ENCODE measurements at regions not wholly inside any gene's neighbourhood (a gene's known extent, or its start where the extent isn't known, plus 50 kb on each side); places are given as distances from the start of the nearest gene placed in this dataset.

- TF ChIP-seq BHLHE40 (IDR thresholded peaks at IDR 0.05; ENCODE audit: low read depth, low read length) (no peak), POLR2A (IDR thresholded peaks at IDR 0.05; ENCODE audit: low read depth, low read length) (no peak), CTCF (conservative IDR thresholded peaks at IDR 0.05; ENCODE audit: low read depth, low read length) (no peak), RAD21 (IDR thresholded peaks at IDR 0.05; ENCODE audit: low read length) (no peak), RCOR1 (IDR thresholded peaks at IDR 0.05; ENCODE audit: insufficient replicate concordance, low read length) (no peak), SMC3 (IDR thresholded peaks at IDR 0.05; ENCODE audit: low read depth, low read length) (no peak), USF2 (IDR thresholded peaks at IDR 0.05; ENCODE audit: low read depth, low read length) (no peak), ELK1 (IDR thresholded peaks at IDR 0.05; ENCODE audit: borderline replicate concordance, low read depth, low read length) (no peak), CHD1 (IDR thresholded peaks at IDR 0.05; ENCODE audit: low read depth, low read length) (no peak), RFX5 (IDR thresholded peaks at IDR 0.05; ENCODE audit: low read depth, low read length) (no peak), MXI1 (IDR thresholded peaks at IDR 0.05; ENCODE audit: borderline replicate concordance, low read depth, low read length) (no peak), MAFK (IDR thresholded peaks at IDR 0.05; ENCODE audit: low read depth, low read length) (no peak)
Observed at GRCh38 chr5:111926026-111926425, 169.0 kb upstream of the NREP start.
